Karpas-422 (cell line): ENCODE measurements at regions not wholly inside any gene's neighbourhood (a gene's known extent, or its start where the extent isn't known, plus 50 kb on each side); places are given as distances from the start of the nearest gene placed in this dataset.
"Not testable (repeated sequence)": the region's sequence is repeated elsewhere in the genome, so short reads cannot be mapped to it uniquely, and the experiment has no call there.

Source experiments
- DNase-seq: peaks from one replicate; pipeline ENCODE4 v3.0.0-alpha.2; 2015
- H2AFZ ChIP-seq: fragments of 200-600 bp; sonication (generic); 2 replicates; pipeline ENCODE4 v1.6.1; 2014; ENCODE audit warnings: antibody characterized with exemption, low read length, mixed read lengths
- H3K27ac ChIP-seq: fragments of 200-600 bp; sonication (generic); 2 replicates; pipeline ENCODE4 v1.5.1; 2014; ENCODE audit warnings: mild to moderate bottlenecking, low read length, moderate library complexity
- H3K27me3 ChIP-seq: fragments of 200-600 bp; sonication (generic); 2 replicates; pipeline ENCODE4 v1.6.1; 2014; ENCODE audit warnings: low read length, mixed read lengths
- H3K36me3 ChIP-seq: fragments of 200-600 bp; sonication (generic); 2 replicates; pipeline ENCODE4 v1.6.1; 2014; ENCODE audit warnings: low read length, mixed read lengths; ENCODE audit not compliant: insufficient read depth
- H3K4me1 ChIP-seq: fragments of 200-600 bp; sonication (generic); 2 replicates; pipeline ENCODE4 v1.6.1; 2014; ENCODE audit warnings: mild to moderate bottlenecking, low read length, mixed read lengths
- H3K4me2 ChIP-seq: fragments of 200-600 bp; sonication (generic); 2 replicates; pipeline ENCODE4 v1.6.1; 2014; ENCODE audit warnings: low read length, low read depth, mild to moderate bottlenecking; ENCODE audit not compliant: poor library complexity, severe bottlenecking
- H3K4me3 ChIP-seq: fragments of 200-600 bp; sonication (generic); 2 replicates; pipeline ENCODE4 v1.5.1; 2014; ENCODE audit warnings: mild to moderate bottlenecking, antibody characterized with exemption, low read length, mixed read lengths
- H3K79me2 ChIP-seq: fragments of 200-600 bp; sonication (generic); 2 replicates; pipeline ENCODE4 v1.6.1; 2014; ENCODE audit warnings: mild to moderate bottlenecking, low read length, mixed read lengths
- H3K9ac ChIP-seq: fragments of 200-600 bp; sonication (generic); 2 replicates; pipeline ENCODE4 v1.6.0; 2014; ENCODE audit warnings: low read length
- H3K9me2 ChIP-seq: fragments of 200-600 bp; sonication (generic), shearing (Covaris generic); replicated peaks from 2 replicates; pipeline ENCODE4 v1.6.0; 2014; ENCODE audit warnings: mild to moderate bottlenecking, low read length, moderate library complexity; ENCODE audit not compliant: insufficient read depth
- H3K9me3 ChIP-seq: fragments of 300-700, 200-600 bp; sonication (generic); 2 replicates; pipeline ENCODE4 v1.6.1; 2014; ENCODE audit warnings: low read length, mixed read lengths
- H4K20me1 ChIP-seq: fragments of 200-600 bp; sonication (generic); 2 replicates; pipeline ENCODE4 v1.6.1; 2014; ENCODE audit warnings: mild to moderate bottlenecking, antibody characterized with exemption, low read length, low read depth; ENCODE audit not compliant: insufficient read depth

DNA sequence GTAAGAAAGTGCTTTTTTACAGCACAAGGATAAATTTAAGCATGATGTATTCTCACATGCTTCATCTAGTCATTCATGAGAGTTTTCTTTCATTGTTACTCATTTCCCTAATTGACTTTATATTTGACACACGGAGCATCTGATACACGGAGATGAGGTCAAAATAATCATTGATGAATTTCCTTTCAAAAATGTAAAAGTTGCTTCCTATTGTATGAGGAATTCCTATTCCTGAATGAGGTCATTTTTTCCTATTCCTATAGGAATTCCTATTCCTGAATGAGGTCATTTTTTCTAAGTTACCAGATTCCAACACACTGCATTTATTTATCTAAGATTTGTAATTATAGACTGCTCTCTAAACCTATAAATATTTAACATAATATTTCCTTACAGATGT is 316.7 kb upstream of the KITLG start:
- Histone ChIP-seq H3K4me2 (no peak overlapping the region), H3K27me3 (no peaks in the 10 kb centered on the region), H2AFZ (no peak overlapping the region), H3K4me1 (no peaks in the 10 kb centered on the region), H3K4me3 (no peak overlapping the region), H4K20me1 (no peaks in the 10 kb centered on the region), H3K79me2 (no peaks in the 10 kb centered on the region), H3K36me3 (no peaks in the 10 kb centered on the region), H3K9ac (no peak overlapping the region), H3K27ac (no peak overlapping the region), H3K9me3 (no peaks in the 10 kb centered on the region), H3K9me2 (no peaks in the 10 kb centered on the region)
- no peak for DNase-seq

DNA sequence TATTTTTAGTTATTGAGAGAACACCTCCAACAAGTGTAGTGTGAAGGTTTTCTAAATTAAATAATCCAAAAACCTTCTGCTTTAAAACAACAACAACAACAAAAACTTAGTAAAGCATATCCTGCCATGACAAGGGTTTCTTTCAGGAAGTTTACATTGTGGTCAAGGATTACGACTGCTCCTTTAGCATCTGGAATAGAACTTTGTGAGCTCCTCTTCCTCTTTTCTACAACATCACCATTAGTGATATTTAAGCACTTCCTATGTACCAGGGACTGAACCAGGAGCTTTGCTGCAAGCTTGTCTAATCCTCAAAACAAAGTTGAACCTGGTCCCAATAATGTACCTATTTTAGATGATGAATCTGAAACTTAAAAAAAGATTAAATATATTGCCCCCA is 315.4 kb upstream of the KITLG start:
- Histone ChIP-seq H3K27ac (no peak overlapping the region), H3K79me2 (no peaks in the 10 kb centered on the region), H3K9ac (no peak overlapping the region), H3K36me3 (no peaks in the 10 kb centered on the region), H3K4me2 (no peak overlapping the region), H3K4me3 (no peak overlapping the region), H3K9me3 (no peaks in the 10 kb centered on the region), H4K20me1 (no peaks in the 10 kb centered on the region), H3K4me1 (no peaks in the 10 kb centered on the region), H2AFZ (no peak overlapping the region), H3K27me3 (no peaks in the 10 kb centered on the region), H3K9me2 (no peaks in the 10 kb centered on the region)
- no peak for DNase-seq

DNA sequence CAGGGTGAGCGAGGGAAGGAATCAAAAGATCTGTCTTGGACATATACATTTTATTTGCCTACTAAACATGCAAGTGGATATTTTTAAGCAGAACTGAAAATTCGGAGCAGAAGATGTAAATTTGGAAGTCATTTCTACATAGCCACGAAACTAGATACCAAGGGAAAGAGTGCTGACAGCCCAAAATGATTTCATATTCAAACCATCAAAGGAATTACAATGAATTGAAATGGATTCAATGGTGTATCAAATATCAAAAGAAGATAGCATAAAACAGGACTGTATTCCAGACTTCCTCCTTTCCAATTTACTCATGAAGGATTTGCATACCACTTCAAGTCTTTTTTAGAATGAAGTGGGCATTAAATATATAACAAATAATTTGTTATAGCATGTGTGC is 313.5 kb upstream of the KITLG start:
- DNase-seq = no peak
- H3K9me3 ChIP-seq = no peaks in the 10 kb centered on the region

DNA sequence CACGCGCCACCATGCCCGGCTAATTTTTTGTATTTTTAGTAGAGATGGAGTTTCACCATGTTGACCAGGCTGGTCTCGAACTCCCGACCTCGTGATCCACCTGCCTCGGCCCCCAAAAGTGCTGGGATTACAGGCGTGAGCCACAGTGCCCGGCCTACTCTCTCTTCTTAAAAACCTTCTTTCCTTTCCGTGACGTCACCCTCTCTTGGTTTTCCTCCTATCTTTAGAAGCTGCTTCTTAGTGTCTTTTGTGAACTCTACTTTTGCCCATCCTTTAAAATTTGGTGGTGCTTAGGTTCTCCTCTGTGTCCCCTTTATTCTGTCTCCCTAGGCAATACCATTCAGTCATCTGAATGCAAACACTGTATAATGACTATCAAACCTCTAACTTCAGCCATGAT is 311.2 kb upstream of the KITLG start:
- H4K20me1 ChIP-seq, H3K9ac ChIP-seq, H3K4me3 ChIP-seq, H3K79me2 ChIP-seq, H3K27ac ChIP-seq, H3K4me2 ChIP-seq, DNase-seq, H3K4me1 ChIP-seq, H3K36me3 ChIP-seq, H3K27me3 ChIP-seq, H2AFZ ChIP-seq, H3K9me2 ChIP-seq, H3K9me3 ChIP-seq: not testable (repeated sequence)

More for the DNA sequence above, 313.5 kb upstream of the KITLG start:
- Histone ChIP-seq H3K36me3 (no peaks in the 10 kb centered on the region), H3K79me2 (no peaks in the 10 kb centered on the region), H2AFZ (no peak overlapping the region), H3K4me2 (no peak overlapping the region), H3K27me3 (no peaks in the 10 kb centered on the region), H3K4me1 (no peaks in the 10 kb centered on the region), H4K20me1 (no peaks in the 10 kb centered on the region), H3K9ac (no peak overlapping the region), H3K4me3 (no peak overlapping the region), H3K27ac (no peak overlapping the region), H3K9me2 (no peaks in the 10 kb centered on the region)

DNA sequence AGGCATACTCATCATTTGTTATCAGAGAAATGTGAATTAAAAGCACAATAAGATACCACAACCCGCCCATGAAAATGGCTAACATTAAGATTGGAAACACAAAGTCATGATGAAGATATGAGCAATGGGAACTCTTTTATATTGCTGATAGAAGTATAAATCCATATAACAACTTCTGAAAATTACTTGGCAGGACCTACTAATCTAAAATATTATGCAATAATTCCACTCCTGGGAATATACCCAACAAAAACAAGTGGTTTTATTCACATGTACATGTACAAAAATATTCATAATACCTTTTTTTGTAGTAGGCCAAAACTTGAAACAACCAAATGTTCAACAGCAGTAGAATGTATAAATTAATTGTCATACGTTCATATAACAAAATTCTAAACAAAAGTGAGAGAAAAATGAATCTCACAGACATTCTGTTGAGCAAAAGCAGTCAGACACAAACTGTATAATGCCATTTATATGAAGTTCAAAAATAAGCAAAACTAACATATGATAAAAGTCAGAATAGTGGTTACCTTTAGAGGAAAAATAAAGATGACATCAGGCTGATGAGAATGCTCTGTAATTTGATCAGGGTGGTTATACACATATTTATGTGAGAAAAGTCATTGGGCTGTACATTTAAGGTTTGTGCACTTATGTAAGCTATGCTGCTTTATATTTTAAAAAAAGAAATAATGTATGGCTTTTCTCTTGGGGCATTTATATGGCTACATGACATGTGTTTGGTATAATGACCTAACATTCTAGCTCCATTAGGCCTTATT is 309.2 kb upstream of the KITLG start:
- no peaks in the 10 kb centered on the region for H3K4me1 ChIP-seq
- no peak overlapping the region for H2AFZ ChIP-seq
- H3K27ac ChIP-seq = no peak overlapping the region
- no peak overlapping the region for H3K4me2 ChIP-seq
- no peaks in the 10 kb centered on the region for H4K20me1 ChIP-seq
- H3K9me3 ChIP-seq = no peaks in the 10 kb centered on the region
- H3K79me2 ChIP-seq = no peaks in the 10 kb centered on the region
- no peaks in the 10 kb centered on the region for H3K36me3 ChIP-seq
- H3K4me3 ChIP-seq = no peak overlapping the region
- no peak overlapping the region for H3K9ac ChIP-seq
- no peaks in the 10 kb centered on the region for H3K27me3 ChIP-seq
- DNase-seq = no peak
- no peaks in the 10 kb centered on the region for H3K9me2 ChIP-seq

DNA sequence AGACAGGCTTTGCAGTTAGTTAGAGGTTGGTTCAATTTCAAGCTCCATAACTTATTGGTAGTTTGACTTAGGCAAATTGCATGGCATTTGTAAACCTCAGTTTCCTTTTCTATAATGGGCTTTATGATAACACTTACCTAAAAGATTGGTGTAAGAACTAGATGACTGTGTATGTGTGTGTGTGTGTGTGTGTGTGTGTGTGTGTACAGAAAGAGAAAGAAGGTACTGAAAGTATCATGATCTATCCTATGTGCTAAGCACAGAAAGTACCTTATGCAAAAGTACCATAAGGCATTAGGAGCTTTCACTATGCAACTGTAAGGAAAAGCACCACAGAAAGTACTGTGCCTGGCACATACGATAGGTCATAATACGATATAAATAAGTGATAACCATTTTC is 304.3 kb upstream of the KITLG start:
- Histone ChIP-seq H3K4me2 (no peak overlapping the region), H3K9ac (no peak overlapping the region), H4K20me1 (no peaks in the 10 kb centered on the region), H3K27ac (no peak overlapping the region), H2AFZ (no peak overlapping the region), H3K27me3 (no peaks in the 10 kb centered on the region), H3K36me3 (no peaks in the 10 kb centered on the region), H3K9me3 (no peaks in the 10 kb centered on the region), H3K79me2 (no peaks in the 10 kb centered on the region), H3K4me3 (no peak overlapping the region), H3K4me1 (no peaks in the 10 kb centered on the region), H3K9me2 (no peaks in the 10 kb centered on the region)
- no peak for DNase-seq

DNA sequence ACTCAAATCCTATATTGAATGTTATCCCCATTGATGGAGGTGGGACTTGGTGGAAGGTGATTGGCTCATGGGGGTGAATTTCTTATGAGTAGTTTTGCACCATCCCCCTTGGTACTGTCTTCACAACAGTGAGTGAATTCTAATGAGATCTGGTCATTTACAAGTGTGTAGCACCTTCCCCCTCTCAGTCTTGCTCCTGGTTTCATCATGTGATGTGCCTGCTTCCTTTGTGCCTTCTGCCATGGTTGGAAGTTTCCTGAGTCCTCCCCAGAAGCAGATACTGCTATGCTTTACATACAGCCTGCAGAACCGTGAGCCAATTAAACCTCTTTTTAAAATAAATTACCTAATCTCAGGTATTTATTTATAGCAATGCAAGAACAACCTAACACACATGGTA is 302.4 kb upstream of the KITLG start:
- no peak overlapping the region for H3K4me3 ChIP-seq
- no peak overlapping the region for H3K9ac ChIP-seq
- H3K79me2 ChIP-seq = no peaks in the 10 kb centered on the region
- H3K27ac ChIP-seq = no peak overlapping the region
- H3K27me3 ChIP-seq = no peaks in the 10 kb centered on the region
- no peaks in the 10 kb centered on the region for H4K20me1 ChIP-seq
- H3K4me2 ChIP-seq = no peak overlapping the region
- H3K4me1 ChIP-seq = no peaks in the 10 kb centered on the region
- DNase-seq = no peak
- no peaks in the 10 kb centered on the region for H3K36me3 ChIP-seq
- H3K9me2 ChIP-seq = no peaks in the 10 kb centered on the region
- no peak overlapping the region for H2AFZ ChIP-seq
- H3K9me3 ChIP-seq = no peaks in the 10 kb centered on the region

DNA sequence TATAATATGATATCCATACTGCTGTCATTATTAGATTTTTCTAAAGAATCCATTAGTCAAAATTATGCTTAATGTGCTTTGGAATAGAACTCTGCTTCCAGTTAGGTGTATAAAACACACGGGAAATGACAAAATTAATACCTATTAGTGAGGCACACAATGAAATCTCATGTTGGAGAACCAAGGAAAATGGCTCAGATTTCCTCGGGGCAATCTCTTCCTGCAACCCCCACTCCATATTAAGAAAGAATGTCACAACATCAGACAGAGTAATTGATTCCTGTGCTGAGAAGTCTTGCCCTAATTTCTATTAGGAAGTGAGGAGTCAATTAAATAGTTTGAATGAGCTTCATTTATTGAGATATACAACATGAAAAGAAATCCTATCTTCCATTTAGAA is 299.8 kb upstream of the KITLG start:
- Histone ChIP-seq H3K27me3 (no peaks in the 10 kb centered on the region), H3K9ac (no peak overlapping the region), H3K79me2 (no peaks in the 10 kb centered on the region), H3K9me2 (no peaks in the 10 kb centered on the region), H4K20me1 (no peaks in the 10 kb centered on the region), H3K4me2 (no peak overlapping the region), H3K4me1 (no peaks in the 10 kb centered on the region), H2AFZ (no peak overlapping the region), H3K36me3 (no peaks in the 10 kb centered on the region), H3K4me3 (no peak overlapping the region), H3K9me3 (no peaks in the 10 kb centered on the region), H3K27ac (no peak overlapping the region)
- DNase-seq = no peak
